GM12878 (cell line): ENCODE measurements at regions not wholly inside any gene's neighbourhood (a gene's known extent, or its start where the extent isn't known, plus 50 kb on each side); places are given as distances from the start of the nearest gene placed in this dataset.

ENCODE experiments used
- POLR2A ChIP-seq: IDR thresholded peaks from 2 replicates; pipeline ENCODE4 v1.6.1; 2011; ENCODE audit warnings: low read depth, mild to moderate bottlenecking, low read length
- RELA ChIP-seq: fragments of 450-650 bp; IDR thresholded peaks from 2 replicates; pipeline ENCODE4 v1.8.0; 2014; ENCODE audit warnings: borderline replicate concordance; ENCODE audit not compliant: partially characterized antibody
- RFX5 ChIP-seq: IDR thresholded peaks from 2 replicates; pipeline ENCODE4 v1.6.1; 2011; ENCODE audit warnings: low read depth, low read length, improper control_type of control experiment
- TF ChIP-seq, protein P1 (sequence below): fragments of 450-650 bp; IDR thresholded peaks from 2 replicates; pipeline ENCODE4 v1.6.1; 2016; ENCODE audit warnings: mild to moderate bottlenecking
- TF ChIP-seq, protein P2 (sequence below), 3 experiments: IDR thresholded peaks in 2 of 3; conservative IDR thresholded peaks in 1 of 3; 2 replicates each; pipeline ENCODE4 v1.5.1; 2011; ENCODE audit warnings: low read depth in 3 of 3, low read length in 3 of 3, mild to moderate bottlenecking in 3 of 3, control low read depth in 2 of 3, moderate library complexity in 2 of 3, inconsistent platforms in 1 of 3, mixed read lengths in 1 of 3; ENCODE audit not compliant: control insufficient read depth in 2 of 3, insufficient read depth in 1 of 3; ENCODE audit errors: extremely low read depth in 1 of 3
- TF ChIP-seq, protein P3 (sequence below): fragments of 450-650 bp; formaldehyde crosslinking; IDR thresholded peaks from 2 replicates; pipeline ENCODE4 v1.4.0; 2020; ENCODE audit warnings: mild to moderate bottlenecking, moderate library complexity
- TF ChIP-seq, protein P4 (sequence below): IDR thresholded peaks from 2 replicates; pipeline ENCODE4 v1.6.1; 2012; ENCODE audit warnings: mild to moderate bottlenecking, low read depth, low read length
- TF ChIP-seq, protein P5 (sequence below): IDR thresholded peaks from 2 replicates; pipeline ENCODE4 v1.6.1; 2012; ENCODE audit warnings: low read length, inconsistent platforms

DNA sequence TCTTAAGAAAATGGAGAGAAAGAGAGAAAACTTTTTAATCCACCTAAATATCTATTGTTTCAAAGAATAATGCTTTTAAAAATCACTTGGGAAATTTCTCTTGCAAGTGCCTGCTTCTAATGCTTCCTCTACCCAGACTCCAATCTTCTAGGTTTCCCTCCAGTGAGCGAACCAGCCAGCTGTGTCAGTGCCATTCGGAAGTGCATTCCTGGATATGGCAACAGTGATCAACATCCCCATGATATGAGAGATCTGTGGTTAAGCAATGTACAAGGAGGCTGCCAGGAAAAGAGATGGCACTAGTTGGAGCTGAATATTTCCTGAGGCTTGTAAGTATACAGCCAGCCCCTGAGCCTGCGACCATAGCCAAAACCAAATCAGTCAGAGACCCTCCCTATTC lies 53.3 kb upstream of the KCNMB2 start:
- no peak for TF ChIP-seq RELA
- TF ChIP-seq, protein P1, sequence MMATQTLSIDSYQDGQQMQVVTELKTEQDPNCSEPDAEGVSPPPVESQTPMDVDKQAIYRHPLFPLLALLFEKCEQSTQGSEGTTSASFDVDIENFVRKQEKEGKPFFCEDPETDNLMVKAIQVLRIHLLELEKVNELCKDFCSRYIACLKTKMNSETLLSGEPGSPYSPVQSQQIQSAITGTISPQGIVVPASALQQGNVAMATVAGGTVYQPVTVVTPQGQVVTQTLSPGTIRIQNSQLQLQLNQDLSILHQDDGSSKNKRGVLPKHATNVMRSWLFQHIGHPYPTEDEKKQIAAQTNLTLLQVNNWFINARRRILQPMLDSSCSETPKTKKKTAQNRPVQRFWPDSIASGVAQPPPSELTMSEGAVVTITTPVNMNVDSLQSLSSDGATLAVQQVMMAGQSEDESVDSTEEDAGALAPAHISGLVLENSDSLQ, result no peak
- TF ChIP-seq, protein P2, sequence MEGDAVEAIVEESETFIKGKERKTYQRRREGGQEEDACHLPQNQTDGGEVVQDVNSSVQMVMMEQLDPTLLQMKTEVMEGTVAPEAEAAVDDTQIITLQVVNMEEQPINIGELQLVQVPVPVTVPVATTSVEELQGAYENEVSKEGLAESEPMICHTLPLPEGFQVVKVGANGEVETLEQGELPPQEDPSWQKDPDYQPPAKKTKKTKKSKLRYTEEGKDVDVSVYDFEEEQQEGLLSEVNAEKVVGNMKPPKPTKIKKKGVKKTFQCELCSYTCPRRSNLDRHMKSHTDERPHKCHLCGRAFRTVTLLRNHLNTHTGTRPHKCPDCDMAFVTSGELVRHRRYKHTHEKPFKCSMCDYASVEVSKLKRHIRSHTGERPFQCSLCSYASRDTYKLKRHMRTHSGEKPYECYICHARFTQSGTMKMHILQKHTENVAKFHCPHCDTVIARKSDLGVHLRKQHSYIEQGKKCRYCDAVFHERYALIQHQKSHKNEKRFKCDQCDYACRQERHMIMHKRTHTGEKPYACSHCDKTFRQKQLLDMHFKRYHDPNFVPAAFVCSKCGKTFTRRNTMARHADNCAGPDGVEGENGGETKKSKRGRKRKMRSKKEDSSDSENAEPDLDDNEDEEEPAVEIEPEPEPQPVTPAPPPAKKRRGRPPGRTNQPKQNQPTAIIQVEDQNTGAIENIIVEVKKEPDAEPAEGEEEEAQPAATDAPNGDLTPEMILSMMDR (IDR thresholded peaks at IDR 0.05 in 2 of 3, conservative IDR thresholded peaks at IDR 0.05 in 1 of 3; ENCODE audit: control insufficient read depth in 2 of 3, extremely low read depth in 1 of 3, insufficient read depth in 1 of 3, low read depth in 3 of 3, low read length in 3 of 3), result no peak
- TF ChIP-seq, protein P3, sequence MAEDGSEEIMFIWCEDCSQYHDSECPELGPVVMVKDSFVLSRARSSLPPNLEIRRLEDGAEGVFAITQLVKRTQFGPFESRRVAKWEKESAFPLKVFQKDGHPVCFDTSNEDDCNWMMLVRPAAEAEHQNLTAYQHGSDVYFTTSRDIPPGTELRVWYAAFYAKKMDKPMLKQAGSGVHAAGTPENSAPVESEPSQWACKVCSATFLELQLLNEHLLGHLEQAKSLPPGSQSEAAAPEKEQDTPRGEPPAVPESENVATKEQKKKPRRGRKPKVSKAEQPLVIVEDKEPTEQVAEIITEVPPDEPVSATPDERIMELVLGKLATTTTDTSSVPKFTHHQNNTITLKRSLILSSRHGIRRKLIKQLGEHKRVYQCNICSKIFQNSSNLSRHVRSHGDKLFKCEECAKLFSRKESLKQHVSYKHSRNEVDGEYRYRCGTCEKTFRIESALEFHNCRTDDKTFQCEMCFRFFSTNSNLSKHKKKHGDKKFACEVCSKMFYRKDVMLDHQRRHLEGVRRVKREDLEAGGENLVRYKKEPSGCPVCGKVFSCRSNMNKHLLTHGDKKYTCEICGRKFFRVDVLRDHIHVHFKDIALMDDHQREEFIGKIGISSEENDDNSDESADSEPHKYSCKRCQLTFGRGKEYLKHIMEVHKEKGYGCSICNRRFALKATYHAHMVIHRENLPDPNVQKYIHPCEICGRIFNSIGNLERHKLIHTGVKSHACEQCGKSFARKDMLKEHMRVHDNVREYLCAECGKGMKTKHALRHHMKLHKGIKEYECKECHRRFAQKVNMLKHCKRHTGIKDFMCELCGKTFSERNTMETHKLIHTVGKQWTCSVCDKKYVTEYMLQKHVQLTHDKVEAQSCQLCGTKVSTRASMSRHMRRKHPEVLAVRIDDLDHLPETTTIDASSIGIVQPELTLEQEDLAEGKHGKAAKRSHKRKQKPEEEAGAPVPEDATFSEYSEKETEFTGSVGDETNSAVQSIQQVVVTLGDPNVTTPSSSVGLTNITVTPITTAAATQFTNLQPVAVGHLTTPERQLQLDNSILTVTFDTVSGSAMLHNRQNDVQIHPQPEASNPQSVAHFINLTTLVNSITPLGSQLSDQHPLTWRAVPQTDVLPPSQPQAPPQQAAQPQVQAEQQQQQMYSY (CRISPR knock-in tag), result no peak
- TF ChIP-seq, protein P4, sequence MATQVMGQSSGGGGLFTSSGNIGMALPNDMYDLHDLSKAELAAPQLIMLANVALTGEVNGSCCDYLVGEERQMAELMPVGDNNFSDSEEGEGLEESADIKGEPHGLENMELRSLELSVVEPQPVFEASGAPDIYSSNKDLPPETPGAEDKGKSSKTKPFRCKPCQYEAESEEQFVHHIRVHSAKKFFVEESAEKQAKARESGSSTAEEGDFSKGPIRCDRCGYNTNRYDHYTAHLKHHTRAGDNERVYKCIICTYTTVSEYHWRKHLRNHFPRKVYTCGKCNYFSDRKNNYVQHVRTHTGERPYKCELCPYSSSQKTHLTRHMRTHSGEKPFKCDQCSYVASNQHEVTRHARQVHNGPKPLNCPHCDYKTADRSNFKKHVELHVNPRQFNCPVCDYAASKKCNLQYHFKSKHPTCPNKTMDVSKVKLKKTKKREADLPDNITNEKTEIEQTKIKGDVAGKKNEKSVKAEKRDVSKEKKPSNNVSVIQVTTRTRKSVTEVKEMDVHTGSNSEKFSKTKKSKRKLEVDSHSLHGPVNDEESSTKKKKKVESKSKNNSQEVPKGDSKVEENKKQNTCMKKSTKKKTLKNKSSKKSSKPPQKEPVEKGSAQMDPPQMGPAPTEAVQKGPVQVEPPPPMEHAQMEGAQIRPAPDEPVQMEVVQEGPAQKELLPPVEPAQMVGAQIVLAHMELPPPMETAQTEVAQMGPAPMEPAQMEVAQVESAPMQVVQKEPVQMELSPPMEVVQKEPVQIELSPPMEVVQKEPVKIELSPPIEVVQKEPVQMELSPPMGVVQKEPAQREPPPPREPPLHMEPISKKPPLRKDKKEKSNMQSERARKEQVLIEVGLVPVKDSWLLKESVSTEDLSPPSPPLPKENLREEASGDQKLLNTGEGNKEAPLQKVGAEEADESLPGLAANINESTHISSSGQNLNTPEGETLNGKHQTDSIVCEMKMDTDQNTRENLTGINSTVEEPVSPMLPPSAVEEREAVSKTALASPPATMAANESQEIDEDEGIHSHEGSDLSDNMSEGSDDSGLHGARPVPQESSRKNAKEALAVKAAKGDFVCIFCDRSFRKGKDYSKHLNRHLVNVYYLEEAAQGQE, result no peak
- no peak for TF ChIP-seq RFX5
- TF ChIP-seq, protein P5, sequence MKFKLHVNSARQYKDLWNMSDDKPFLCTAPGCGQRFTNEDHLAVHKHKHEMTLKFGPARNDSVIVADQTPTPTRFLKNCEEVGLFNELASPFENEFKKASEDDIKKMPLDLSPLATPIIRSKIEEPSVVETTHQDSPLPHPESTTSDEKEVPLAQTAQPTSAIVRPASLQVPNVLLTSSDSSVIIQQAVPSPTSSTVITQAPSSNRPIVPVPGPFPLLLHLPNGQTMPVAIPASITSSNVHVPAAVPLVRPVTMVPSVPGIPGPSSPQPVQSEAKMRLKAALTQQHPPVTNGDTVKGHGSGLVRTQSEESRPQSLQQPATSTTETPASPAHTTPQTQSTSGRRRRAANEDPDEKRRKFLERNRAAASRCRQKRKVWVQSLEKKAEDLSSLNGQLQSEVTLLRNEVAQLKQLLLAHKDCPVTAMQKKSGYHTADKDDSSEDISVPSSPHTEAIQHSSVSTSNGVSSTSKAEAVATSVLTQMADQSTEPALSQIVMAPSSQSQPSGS, result no peak
- no peak for TF ChIP-seq POLR2A
